LoVo (cell line): ENCODE measurements at regions not wholly inside any gene's neighbourhood (a gene's known extent, or its start where the extent isn't known, plus 50 kb on each side); places are given as distances from the start of the nearest gene placed in this dataset.

Experiments used
- DNase-seq: peaks from one replicate; pipeline ENCODE4 v3.0.0-alpha.2; 2016; ENCODE audit warnings: low spot score

DNA sequence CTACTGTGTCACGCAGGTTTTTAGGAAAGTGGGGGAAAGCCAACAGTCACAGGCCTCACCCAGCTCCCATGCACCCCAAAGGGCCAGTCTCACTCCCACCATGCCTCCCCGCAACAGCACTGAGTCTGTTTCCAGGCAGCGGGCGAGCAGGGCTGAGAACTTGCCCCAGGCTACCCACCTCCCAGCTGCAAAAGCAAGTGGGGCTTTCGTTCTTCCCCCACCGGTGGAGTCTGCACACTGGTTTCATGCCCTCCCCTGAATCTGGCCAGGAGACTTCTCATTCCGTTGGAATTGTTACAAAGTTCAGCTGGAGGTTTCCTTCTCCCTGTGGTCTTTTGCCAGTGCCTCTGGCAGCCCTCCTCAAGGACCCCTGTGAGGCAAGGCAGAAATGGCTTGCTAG, 53.6 kb upstream of the KCNJ15 start:
- DNase-seq = no peak

DNA sequence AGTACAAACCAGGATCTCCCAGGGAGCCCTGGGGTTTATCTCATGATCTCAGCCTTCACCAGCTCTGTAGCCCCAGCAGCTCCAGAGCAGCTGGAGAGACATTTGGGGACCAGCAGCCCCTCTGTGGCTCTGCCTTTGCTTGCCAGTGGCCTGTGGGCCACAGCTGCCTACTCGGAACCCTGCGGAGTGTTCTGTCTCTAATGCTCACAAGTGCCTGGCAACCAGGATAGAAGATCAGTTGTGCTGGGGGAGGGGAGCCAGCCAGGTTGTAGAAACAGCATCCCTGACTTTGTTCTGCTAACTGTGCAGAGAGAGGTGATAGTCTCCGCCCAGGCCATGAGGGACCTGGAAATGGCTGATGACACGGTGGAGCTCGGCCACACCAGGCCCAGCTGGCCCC, 50.9 kb upstream of the KCNJ15 start:
- no peak for DNase-seq

DNA sequence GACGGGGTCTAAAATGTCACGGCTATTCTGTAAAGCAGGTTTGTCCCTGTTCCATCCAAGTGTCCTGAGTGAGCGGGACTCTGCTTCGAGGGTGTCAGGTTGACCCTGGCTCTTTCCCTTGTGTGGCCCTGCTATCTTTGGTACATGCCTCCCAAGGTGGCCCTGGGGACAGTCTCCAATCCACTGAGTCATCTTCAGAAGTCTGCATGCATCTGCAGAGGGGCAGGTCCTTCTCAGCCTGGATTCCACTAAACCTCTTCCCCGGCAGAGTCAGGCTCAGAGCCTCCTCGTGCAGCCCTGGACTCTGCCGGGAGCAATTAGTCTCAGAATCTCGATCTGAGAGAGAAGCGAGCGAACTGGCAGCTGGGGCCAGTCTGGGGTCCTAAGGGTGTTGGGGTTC, 50.1 kb upstream of the KCNJ15 start:
- no peak for DNase-seq
